Fibroblast of skin of right biceps (primary cell): ENCODE measurements at regions not wholly inside any gene's neighbourhood (a gene's known extent, or its start where the extent isn't known, plus 50 kb on each side); places are given as distances from the start of the nearest gene placed in this dataset.
"Not testable (repeated sequence)": the region's sequence is repeated elsewhere in the genome, so short reads cannot be mapped to it uniquely, and the experiment has no call there.

ENCODE experiments used
- DNase-seq: peaks from one replicate; pipeline ENCODE4 v3.0.0-alpha.2; 2013

DNA sequence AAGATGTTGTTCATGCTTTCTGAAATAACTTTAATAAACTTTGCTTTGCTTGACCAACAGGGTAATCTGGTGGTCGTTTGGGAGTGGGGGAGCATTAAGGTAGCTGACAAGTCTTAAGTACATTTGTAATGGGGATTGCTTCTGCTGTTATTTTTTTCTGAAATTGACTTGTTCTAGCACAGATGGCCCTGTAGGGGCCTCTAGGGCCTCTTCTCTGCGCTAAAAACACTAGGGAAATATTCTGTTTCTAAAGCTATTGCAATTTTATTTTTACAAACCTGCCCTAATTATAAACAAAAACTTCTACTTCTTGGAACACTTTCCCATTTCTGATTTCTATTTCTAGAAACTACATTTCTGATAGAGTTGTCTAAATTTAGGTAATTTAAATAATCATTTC lies 191.3 kb upstream of the KCNJ3 start:
- DNase-seq, result no peak

GRCh38 chr2:154518872-154519271 lies 179.6 kb upstream of the KCNJ3 start:
- DNase-seq, result no peak

DNA sequence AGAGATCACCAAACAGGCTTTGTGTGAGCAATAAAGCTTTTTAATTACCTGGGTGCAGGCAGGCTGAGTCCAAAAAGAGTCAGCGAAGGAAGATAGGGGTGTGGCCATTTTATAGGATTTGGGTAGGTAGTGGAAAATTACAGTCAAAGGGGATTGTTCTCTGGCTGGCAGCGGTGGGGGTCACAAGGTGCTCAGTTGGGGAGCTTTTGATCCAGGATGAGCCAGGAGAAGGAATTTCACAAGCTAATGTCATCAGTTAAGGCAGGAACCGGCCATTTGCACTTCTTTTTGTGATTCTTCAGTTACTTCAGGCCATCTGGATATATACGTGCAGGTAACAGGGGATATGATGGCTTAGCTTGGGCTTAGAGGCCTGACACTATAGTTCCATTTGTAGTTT lies 177.5 kb upstream of the KCNJ3 start:
- DNase-seq, result not testable (repeated sequence)

GRCh38 chr2:154526234-154526633 lies 172.3 kb upstream of the KCNJ3 start:
- no peak for DNase-seq

DNA sequence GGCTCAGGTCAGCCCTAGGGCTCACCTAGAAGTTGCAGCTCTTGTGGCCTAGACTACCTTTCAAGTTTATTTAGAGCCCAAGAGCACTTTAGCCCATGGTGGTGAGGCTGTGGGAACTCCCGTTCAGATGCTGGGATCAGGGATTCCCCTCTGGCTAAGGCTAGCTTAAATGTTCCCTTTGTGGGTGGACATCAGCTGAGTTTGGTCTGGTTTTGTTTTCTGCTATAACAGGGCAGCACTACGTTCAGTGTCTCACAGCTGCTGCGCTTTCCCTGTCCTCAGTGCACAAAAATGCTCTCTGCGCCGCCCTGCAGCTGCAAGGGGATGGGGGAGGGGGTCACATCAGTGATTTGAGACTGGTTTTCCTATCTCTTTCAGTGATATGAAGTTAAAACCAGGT lies 170.5 kb upstream of the KCNJ3 start:
- DNase-seq, result no peak

DNA sequence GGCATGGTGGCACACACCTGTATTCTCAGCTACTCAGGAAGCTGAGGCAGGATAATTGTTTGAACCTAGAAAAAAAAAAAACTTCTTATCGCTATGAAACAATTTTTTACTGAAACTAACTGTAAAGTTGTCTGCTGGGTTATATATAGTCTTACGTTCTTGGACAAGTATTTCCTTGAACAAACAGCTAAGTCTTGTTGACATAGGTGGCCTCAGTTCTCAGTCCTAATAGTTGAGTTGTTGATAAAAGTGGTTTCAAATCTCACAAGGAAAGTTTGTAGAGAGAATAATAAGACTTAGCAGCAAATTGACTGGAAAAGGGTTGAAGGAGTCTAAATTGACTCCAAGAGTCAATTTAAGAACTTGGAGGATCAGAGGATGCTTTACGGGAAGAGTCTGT lies 166.5 kb upstream of the KCNJ3 start:
- no peak for DNase-seq

DNA sequence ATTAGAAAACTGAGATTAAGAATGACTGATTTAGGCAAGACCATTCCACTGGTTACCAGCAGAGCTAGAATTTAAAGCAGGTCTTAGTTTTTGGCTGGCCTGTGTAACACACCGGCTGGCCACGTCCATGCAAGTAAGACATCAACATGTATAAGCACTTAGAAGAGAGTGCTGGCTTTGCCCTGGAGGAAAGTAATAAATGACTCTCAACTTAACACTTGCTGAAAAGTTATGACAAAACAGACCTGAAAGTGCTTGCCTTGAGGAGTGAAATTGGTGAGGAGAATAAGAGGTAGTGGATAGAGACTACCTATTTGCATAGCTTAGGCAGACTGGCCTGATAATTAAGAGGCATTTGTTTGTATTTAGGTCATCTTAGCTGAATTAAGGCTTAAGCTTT lies 165.7 kb upstream of the KCNJ3 start:
- DNase-seq, result no peak

DNA sequence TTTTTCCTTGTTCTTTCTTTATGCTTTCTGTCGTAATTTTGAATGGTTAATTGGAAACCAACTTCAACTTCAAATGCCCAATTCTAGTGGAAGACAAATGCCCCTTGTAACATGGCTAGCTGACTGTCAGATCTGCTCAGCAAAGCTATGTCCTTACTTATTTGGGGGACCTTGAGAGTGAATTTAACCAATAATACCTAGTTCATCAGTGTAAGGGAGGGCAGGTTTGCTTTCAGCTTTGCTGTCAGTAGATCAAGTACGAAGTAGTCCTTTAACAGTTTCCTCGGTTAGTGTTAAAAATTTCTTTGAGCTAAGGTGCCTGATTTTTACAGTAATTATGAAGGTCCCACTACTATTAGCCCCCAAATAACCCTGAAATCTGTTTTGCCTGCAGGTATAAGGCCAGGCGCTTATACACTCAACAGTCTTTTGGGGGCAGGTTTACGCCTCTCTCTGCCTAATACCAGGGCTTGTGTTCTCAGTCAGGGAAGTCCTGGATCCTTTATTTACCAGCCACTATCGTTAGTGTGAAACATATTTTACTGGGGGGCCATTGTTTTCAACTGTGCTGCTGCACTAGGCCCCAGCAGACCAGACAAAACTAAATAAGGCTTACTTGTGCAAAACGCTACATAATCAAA lies 165.1 kb upstream of the KCNJ3 start:
- no peak for DNase-seq

GRCh38 chr2:154537024-154537423 lies 161.5 kb upstream of the KCNJ3 start:
- DNase-seq, result no peak

DNA sequence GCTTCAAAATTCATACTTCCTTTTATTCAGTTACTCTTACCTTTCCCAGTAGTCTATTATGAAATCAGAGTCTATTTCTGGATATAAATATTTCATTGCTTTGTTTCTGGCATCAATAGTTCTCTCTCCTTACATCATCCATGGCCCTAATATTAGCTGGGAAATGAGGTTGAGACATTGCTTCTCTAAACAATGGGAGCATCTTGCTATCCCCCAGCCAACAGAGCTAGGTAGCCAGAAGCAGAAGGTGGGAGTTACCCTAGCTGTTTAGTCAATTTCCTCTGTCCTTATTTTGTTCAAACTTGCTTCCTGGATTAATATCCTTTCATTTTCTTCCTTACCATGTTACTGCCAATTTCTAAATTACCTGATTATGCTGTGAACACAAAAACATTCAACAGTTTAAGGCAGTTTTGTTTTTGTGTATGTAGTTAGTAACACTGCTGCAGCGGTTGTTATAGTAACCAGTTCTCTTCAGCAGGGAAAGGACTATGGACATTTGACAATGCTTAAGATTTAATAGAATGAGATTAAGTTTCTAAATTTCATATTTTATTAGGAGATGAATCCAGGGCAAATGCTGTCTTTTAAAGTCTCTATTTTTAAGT lies 160.5 kb upstream of the KCNJ3 start:
- no peak for DNase-seq

DNA sequence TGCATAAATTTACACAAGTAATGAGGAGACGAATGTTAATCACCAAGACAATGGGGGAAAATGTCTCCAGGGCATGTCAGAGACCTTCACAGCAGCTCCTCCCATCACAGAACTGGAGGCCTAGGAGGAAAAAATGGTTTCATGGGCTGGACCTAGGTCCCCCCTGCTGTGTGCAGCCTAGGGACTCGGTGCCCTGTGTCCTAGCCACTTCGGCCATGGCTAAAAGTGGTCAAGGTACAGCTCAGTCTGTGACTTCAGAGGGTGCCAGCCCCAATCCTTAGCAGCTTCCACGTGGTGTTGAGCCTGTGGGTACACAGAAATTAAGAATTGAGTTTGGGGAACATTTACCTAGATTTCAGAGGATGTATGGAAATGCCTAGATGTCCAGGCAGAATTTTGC lies 152.2 kb upstream of the KCNJ3 start:
- DNase-seq, result no peak

GRCh38 chr2:154549869-154550268 lies 148.6 kb upstream of the KCNJ3 start:
- DNase-seq, result no peak

DNA sequence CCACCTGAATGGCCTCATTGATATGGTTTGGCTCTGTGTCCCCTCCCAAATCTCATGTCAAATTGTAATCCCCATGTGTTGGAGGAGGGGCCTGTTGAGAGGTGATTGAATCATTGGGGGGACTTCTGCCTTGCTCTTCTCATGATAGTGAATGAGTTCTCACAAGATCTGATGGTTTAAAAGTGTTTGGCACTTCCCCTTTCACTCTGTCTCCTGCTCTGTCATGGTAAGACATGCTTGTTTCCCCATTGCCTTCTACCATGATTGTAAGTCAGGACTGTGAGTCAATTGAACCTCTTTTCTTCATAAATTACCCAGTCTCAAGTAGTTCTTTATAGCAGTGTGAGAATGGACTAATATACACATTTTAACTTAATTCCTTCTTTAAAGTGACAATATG lies 146.8 kb upstream of the KCNJ3 start:
- no peak for DNase-seq

GRCh38 chr2:154554046-154554445 lies 144.4 kb upstream of the KCNJ3 start:
- DNase-seq, result no peak

GRCh38 chr2:154555710-154556109 lies 142.8 kb upstream of the KCNJ3 start:
- no peak for DNase-seq

DNA sequence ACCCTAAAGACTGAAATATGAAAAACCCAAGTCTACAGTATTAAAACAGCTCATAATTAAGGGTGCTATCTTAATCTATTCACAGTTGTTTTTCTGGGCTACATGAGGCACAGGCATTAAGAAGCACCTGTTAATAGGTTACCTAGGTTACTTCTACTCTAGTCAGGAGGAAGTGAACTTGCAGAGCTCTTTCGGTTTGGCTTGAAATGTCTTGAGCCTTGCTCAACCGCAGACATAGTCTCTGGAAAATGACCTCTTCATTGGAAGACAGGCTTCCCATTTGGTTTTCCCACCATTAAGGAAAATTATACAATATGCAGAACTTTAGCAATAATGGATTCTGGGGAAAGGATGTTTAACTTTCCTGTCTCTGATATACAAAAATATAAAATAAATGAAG lies 142.3 kb upstream of the KCNJ3 start:
- no peak for DNase-seq

DNA sequence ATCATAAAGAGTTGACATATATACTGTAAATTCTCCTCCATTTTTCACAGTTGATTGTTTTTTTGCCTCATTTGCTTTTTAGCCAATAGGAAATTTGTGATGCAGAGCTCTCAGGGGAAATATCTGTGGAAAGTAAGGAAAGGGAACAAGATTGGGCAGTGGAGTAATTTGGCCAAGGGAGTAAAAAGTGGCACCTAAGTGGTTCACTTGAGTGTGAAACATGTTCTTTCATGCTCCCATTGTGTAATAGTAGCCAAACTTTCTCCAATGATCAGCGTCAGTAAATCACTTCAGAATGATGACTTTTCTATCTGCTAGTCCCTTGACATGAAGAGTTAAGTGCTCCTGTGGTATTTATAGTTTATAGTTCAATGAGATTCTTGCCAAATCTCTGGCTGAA lies 141.9 kb upstream of the KCNJ3 start:
- DNase-seq, result no peak

GRCh38 chr2:154557906-154558305 lies 140.6 kb upstream of the KCNJ3 start:
- DNase-seq, result no peak

GRCh38 chr2:154565433-154565832 lies 133.1 kb upstream of the KCNJ3 start:
- DNase-seq, result no peak

DNA sequence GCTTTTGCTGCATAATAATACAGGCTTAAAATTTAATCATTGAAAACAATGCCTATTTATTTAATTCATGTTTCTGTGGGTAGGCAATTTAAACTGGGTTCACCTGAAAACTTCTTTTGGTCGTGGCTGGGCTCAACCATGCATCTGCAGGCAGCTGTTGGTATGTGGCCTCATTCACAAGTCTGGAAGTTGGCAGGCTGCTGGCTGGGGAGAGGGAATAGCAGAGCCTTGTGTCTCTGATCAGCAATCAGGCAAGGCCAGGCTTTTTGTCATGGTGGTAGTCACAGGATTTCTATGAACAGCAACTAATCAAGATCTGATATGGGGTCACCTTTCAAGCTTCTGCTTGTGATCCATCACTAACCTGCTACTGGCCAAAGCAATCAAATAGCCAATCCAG lies 130.1 kb upstream of the KCNJ3 start:
- no peak for DNase-seq

DNA sequence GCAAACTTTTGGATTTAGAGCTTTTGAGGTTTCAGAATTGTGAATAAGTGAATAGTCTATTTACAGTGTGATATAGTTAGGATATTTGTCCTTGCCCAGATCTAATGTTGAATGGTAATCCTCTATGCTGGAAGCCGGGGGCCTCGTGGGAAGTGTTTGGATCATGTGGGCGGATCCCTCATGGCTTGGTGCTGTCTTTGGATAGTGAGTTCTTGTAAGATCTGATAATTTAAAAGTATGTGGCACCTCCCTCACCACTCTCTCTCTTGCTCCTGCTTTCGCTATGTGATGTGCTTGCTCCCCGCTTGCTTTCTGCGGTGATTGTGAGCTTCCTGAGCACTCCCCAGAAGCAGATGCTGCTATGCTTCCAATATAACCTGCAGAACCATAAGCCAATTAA lies 128.0 kb upstream of the KCNJ3 start:
- no peak for DNase-seq

DNA sequence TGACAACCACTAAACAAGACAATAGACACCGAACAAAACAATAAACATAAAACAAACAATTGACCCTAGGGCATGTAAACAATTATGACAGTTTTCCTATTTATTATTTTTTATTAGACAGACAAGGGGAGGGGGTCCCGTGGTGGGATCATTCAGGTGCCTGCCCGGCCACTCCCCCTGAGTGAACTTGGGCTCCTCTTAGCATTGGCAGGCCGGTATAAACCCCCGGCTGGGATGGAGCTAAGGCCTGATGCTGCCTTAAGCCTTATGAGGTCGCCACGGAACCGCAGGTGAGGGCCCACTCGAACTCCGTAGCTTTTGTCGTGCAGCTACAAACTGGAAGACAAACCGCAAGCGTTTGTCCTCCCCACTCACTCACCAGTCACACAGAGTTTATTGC lies 121.8 kb upstream of the KCNJ3 start:
- DNase-seq, result not testable (repeated sequence)

GRCh38 chr2:154577390-154577789 lies 121.1 kb upstream of the KCNJ3 start:
- no peak for DNase-seq

DNA sequence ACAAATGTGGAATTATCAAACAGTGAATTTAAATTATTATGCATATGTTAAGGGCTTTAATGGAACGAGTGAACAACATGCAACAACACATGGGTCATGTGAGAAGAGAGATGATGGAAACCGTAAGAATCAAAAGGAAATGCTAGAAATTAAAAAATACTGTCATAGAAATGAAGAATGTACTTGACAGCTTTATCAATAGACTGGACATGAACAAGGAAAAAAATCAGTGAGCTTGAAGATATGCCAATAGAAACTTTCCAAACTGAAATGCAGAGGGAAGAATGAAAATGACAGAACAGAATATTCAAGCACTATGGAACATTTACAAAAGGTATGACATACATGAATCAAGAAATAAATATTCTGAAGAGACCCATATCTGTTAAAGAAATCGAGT lies 117.7 kb upstream of the KCNJ3 start:
- DNase-seq, result no peak

DNA sequence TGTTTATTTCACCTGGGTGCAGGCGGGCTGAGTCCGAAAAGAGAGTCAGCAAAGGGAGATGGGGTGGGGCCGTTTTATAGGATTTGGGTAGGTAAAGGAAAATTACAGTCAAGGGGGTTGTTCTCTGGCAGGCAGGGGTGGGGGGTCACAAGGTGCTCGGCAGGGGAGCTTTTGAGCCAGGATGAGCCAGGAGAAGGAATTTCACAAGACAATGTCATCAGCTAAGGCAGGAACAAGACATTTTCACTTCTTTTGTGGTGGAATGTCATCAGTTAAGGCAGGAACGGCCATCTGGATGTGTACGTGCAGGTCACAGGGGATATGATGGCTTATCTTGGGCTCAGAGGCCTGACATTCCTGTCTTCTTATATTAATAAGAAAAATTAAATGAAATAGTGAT lies 115.8 kb upstream of the KCNJ3 start:
- DNase-seq, result not testable (repeated sequence)
